Naive thymus-derived CD8-positive, alpha-beta T cell (primary cell): ENCODE measurements at regions not wholly inside any gene's neighbourhood (a gene's known extent, or its start where the extent isn't known, plus 50 kb on each side); places are given as distances from the start of the nearest gene placed in this dataset.
"Not testable (repeated sequence)": the region's sequence is repeated elsewhere in the genome, so short reads cannot be mapped to it uniquely, and the experiment has no call there.

Experiments used
- ATAC-seq, 2 donors: fragments of 150-1000 bp; cut with Tn5 transposase in 1 of 2; sonication (Bioruptor Pico), chemical (Tn5 transposase) in 1 of 2; 1 replicate in 1 of 2; 2 replicates in 1 of 2; pipeline ENCODE4 v1.10.0; 2021; ENCODE audit warnings: mild to moderate bottlenecking in 2 of 2, moderate library complexity in 2 of 2
- POLR2A ChIA-PET: fragments of 350-600 bp; sonication (Branson Sonifier 250); formaldehyde crosslinking; loops from one replicate; lab custom pipeline; 2021; ENCODE audit warnings: antibody characterized with exemption; lab: Charles Lee
- DNase-seq, 10 donors: peaks; one replicate each; pipeline versions ENCODE4 v3.0.0 to v3.0.0-alpha.2; 2020 to 2022
- H3K27ac Mint-ChIP-seq, 10 donors: one replicate each; pipeline ENCODE4 v1.8.0; 2020 to 2022; ENCODE audit warnings: mild to moderate bottlenecking in 10 of 10, mixed read lengths in 10 of 10, moderate library complexity in 4 of 10, inconsistent platforms in 1 of 10
- H3K27me3 Mint-ChIP-seq, 5 donors: one replicate each; pipeline ENCODE4 v1.8.0; 2021 to 2022; ENCODE audit warnings: mixed read lengths in 5 of 5
- H3K36me3 Mint-ChIP-seq, 3 donors: one replicate each; pipeline ENCODE4 v1.8.0; 2020 to 2022; ENCODE audit warnings: mixed read lengths in 3 of 3, mild to moderate bottlenecking in 2 of 3, inconsistent platforms in 1 of 3
- H3K4me1 Mint-ChIP-seq, 4 donors: one replicate each; pipeline ENCODE4 v1.8.0; 2021 to 2022; ENCODE audit warnings: mixed read lengths in 4 of 4
- H3K4me3 Mint-ChIP-seq, 10 donors: one replicate each; pipeline ENCODE4 v1.8.0; 2020 to 2022; ENCODE audit warnings: mild to moderate bottlenecking in 10 of 10, mixed read lengths in 10 of 10, moderate library complexity in 6 of 10, inconsistent platforms in 1 of 10
- H3K9me3 Mint-ChIP-seq, 9 donors: one replicate each; pipeline ENCODE4 v1.8.0; 2020 to 2022; ENCODE audit warnings: mixed read lengths in 9 of 9, mild to moderate bottlenecking in 3 of 9, inconsistent platforms in 1 of 9, moderate library complexity in 1 of 9

- Mint-ChIP-seq H3K36me3 (peaks cover 0 to 4% (median 0%) of the 10 kb centered on the region in 3 donors), H3K4me1 (no peaks in the 10 kb centered on the region), H3K27ac (no peak overlapping the region), H3K9me3 (no peaks in the 10 kb centered on the region), H3K27me3 (peaks cover 0 to 9% (median 3%) of the 10 kb centered on the region in 5 donors), H3K4me3 (no peak overlapping the region)
- no peak for ATAC-seq
- no peak for DNase-seq
- POLR2A ChIA-PET = no interaction called here
Observed at GRCh38 chr3:71930056-71930991, 145.4 kb upstream of the PROK2 start.

DNA sequence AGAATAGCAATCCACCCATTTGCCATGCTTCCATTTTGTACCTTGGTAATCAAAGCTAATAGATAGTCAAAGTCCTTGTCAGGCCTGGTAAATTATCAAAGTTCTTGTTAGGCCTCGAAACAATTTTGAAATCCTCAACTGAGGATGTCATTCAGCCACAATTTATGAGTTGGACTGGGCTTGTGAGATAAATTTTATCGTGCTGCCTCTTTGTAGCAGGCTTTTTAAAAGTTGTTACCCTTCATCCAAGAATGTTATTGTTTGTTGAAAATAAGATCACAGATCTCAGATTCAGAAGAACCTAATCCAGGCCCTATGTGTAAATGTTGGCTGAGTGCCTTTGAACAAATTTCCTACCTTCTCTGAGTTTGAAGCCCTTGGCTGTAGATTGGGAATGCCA is 143.3 kb upstream of the PROK2 start:
- Mint-ChIP-seq H3K36me3 (no peaks in the 10 kb centered on the region), H3K27me3 (peaks cover 0 to 9% (median 3%) of the 10 kb centered on the region in 5 donors), H3K4me1 (no peaks in the 10 kb centered on the region), H3K27ac (no peak overlapping the region), H3K4me3 (no peak overlapping the region), H3K9me3 (no peaks in the 10 kb centered on the region)
- no peak for ATAC-seq
- DNase-seq = no peak
- POLR2A ChIA-PET = interaction anchor here (0.6 kb wide), 1 partner anchor 10 kb away, joined by 3 read pairs; no protein-coding TSS in a partner anchor

- DNase-seq = no peak
- no peak for ATAC-seq
- H3K36me3 Mint-ChIP-seq = no peaks in the 10 kb centered on the region
- H3K27ac Mint-ChIP-seq = peak overlapping the region in 1 of 10 donors; percentile 21
- no peak overlapping the region for H3K4me3 Mint-ChIP-seq
- no peaks in the 10 kb centered on the region for H3K4me1 Mint-ChIP-seq
- H3K27me3 Mint-ChIP-seq = peaks cover 0 to 6% (median 3%) of the 10 kb centered on the region in 5 donors
- POLR2A ChIA-PET = interaction anchor here (0.6 kb wide), 2 partner anchors 10 to 566 kb away, joined by 3 to 4 read pairs; no protein-coding TSS in a partner anchor
- no peaks in the 10 kb centered on the region for H3K9me3 Mint-ChIP-seq
Observed at GRCh38 chr3:71927505-71928066, 142.6 kb upstream of the PROK2 start.

GRCh38 chr3:71926616-71927015 is 141.7 kb upstream of the PROK2 start:
- Mint-ChIP-seq H3K9me3 (no peaks in the 10 kb centered on the region), H3K4me3 (no peak overlapping the region), H3K27me3 (peaks cover 0 to 10% (median 4%) of the 10 kb centered on the region in 5 donors), H3K4me1 (no peaks in the 10 kb centered on the region), H3K36me3 (no peaks in the 10 kb centered on the region), H3K27ac (peak overlapping the region in 1 of 10 donors; percentile 52)
- ATAC-seq (no peak), DNase-seq (no peak)
- POLR2A ChIA-PET = no interaction called here

DNA sequence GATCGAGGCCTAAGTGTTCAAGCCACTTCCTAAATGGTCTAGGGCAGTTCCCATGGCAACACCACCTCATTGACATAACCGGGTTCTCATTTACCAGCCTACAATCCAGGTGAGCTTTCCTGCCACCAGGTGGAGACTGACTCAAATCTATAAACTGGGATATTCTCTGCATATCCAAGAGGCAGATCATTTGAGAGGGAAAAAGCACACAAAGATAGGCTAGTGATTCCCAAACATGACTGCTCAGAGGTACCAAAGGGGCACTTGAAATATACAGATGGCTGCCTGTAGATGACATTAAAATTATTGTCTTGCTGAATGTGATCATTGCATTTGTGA is 141.3 kb upstream of the PROK2 start:
- POLR2A ChIA-PET = no interaction called here
- Mint-ChIP-seq H3K27ac (peak overlapping the region in 1 of 10 donors; percentile 52), H3K4me3 (no peak overlapping the region), H3K4me1 (no peaks in the 10 kb centered on the region), H3K9me3 (no peaks in the 10 kb centered on the region), H3K36me3 (no peaks in the 10 kb centered on the region), H3K27me3 (peaks cover 0 to 10% (median 6%) of the 10 kb centered on the region in 5 donors)
- DNase-seq = peak in 4 of 10 donors; percentile 1 to 25 (median 8)
- ATAC-seq = no peak

DNA sequence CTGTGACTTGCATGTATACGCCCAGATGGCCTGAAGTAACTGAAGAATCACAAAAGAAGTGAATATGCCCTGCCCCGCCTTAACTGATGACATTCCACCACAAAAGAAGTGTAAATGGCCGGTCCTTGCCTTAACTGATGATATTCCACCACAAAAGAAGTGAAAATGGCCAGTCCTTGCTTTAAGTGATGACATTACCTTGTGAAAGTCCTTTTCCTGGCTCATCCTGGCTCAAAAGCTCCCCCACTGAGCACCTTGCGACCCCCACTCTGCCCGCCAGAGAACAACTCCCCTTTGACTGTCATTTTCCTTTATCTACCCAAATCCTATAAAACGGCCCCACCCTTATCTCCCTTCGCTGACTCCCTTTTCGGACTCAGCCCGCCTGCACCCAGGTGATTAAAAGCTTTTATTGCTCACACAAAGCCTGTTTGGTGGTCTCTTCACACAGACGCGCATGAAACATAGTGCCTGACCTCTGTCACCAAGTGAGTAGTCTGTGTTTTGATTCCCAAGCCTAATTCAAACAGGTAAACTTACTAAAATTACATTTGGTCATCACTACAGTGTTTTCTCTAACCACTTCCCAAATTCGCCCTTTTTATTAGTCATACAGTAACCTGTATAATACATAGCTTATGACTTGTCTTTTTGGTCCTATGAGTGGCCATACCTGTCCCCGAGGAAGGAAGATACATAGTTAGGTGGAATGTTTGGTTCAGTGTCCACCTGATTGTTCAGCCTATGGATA is 140.7 kb upstream of the PROK2 start:
- DNase-seq, H3K4me1 Mint-ChIP-seq, ATAC-seq, POLR2A ChIA-PET, H3K36me3 Mint-ChIP-seq, H3K27ac Mint-ChIP-seq, H3K27me3 Mint-ChIP-seq, H3K9me3 Mint-ChIP-seq, H3K4me3 Mint-ChIP-seq: not testable (repeated sequence)

GRCh38 chr3:71924721-71925120 is 139.8 kb upstream of the PROK2 start:
- H3K4me3 Mint-ChIP-seq = no peak overlapping the region
- H3K9me3 Mint-ChIP-seq = no peaks in the 10 kb centered on the region
- H3K4me1 Mint-ChIP-seq = no peaks in the 10 kb centered on the region
- peaks cover 0 to 11% (median 6%) of the 10 kb centered on the region in 5 donors for H3K27me3 Mint-ChIP-seq
- ATAC-seq (no peak), DNase-seq (no peak)
- no peak overlapping the region for H3K27ac Mint-ChIP-seq
- H3K36me3 Mint-ChIP-seq = no peaks in the 10 kb centered on the region
- POLR2A ChIA-PET = no interaction called here

GRCh38 chr3:71921036-71921435 is 136.1 kb upstream of the PROK2 start:
- DNase-seq (no peak), ATAC-seq (no peak)
- Mint-ChIP-seq H3K36me3 (no peaks in the 10 kb centered on the region), H3K27me3 (peaks cover 0 to 17% (median 6%) of the 10 kb centered on the region in 5 donors), H3K27ac (no peak overlapping the region), H3K9me3 (peaks cover 0 to 2% (median 0%) of the 10 kb centered on the region in 9 donors), H3K4me1 (no peaks in the 10 kb centered on the region), H3K4me3 (no peak overlapping the region)
- POLR2A ChIA-PET = no interaction called here

- H3K27ac Mint-ChIP-seq = no peak overlapping the region
- no peaks in the 10 kb centered on the region for H3K36me3 Mint-ChIP-seq
- no peaks in the 10 kb centered on the region for H3K4me1 Mint-ChIP-seq
- DNase-seq = no peak
- H3K4me3 Mint-ChIP-seq = no peak overlapping the region
- peaks cover 0 to 13% (median 6%) of the 10 kb centered on the region in 5 donors for H3K27me3 Mint-ChIP-seq
- POLR2A ChIA-PET = no interaction called here
- ATAC-seq = no peak
- H3K9me3 Mint-ChIP-seq = peaks cover 0 to 2% (median 0%) of the 10 kb centered on the region in 9 donors
Observed at GRCh38 chr3:71919572-71919971, 134.6 kb upstream of the PROK2 start.

DNA sequence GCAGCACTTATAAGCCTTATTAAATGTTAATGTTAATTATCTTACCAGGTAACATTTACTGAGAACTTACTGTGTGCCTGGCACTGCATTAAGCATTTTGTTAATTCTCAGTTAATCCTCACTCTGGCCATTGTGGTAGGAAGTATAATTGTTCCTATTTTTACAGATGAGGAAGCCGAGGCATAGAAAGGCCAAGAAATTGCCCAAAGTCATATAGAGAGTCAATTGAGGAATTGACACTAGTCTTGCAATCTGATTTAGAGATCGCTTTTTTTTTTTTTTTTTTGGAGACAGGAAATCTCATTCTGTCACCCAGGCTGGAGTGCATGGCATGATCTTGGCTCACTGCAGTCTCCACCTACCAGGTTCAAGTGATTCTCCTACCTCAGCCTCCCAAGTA is 132.6 kb upstream of the PROK2 start:
- H3K36me3 Mint-ChIP-seq = no peaks in the 10 kb centered on the region
- H3K27me3 Mint-ChIP-seq = peaks cover 0 to 15% (median 6%) of the 10 kb centered on the region in 5 donors
- no peaks in the 10 kb centered on the region for H3K4me1 Mint-ChIP-seq
- ATAC-seq (no peak), DNase-seq (no peak)
- POLR2A ChIA-PET = interaction anchor here (0.7 kb wide), 1 partner anchor 10 kb away, joined by 3 read pairs; no protein-coding TSS in a partner anchor
- H3K27ac Mint-ChIP-seq = no peak overlapping the region
- peaks cover 0 to 2% (median 0%) of the 10 kb centered on the region in 9 donors for H3K9me3 Mint-ChIP-seq
- H3K4me3 Mint-ChIP-seq = no peak overlapping the region

GRCh38 chr3:71916747-71917369 is 131.9 kb upstream of the PROK2 start:
- peaks cover 0 to 2% (median 0%) of the 10 kb centered on the region in 9 donors for H3K9me3 Mint-ChIP-seq
- ATAC-seq (no peak), DNase-seq (no peak)
- H3K4me3 Mint-ChIP-seq = no peak overlapping the region
- H3K27ac Mint-ChIP-seq = no peak overlapping the region
- POLR2A ChIA-PET = no interaction called here
- no peaks in the 10 kb centered on the region for H3K4me1 Mint-ChIP-seq
- no peaks in the 10 kb centered on the region for H3K36me3 Mint-ChIP-seq
- H3K27me3 Mint-ChIP-seq = peaks cover 0 to 13% (median 4%) of the 10 kb centered on the region in 5 donors

DNA sequence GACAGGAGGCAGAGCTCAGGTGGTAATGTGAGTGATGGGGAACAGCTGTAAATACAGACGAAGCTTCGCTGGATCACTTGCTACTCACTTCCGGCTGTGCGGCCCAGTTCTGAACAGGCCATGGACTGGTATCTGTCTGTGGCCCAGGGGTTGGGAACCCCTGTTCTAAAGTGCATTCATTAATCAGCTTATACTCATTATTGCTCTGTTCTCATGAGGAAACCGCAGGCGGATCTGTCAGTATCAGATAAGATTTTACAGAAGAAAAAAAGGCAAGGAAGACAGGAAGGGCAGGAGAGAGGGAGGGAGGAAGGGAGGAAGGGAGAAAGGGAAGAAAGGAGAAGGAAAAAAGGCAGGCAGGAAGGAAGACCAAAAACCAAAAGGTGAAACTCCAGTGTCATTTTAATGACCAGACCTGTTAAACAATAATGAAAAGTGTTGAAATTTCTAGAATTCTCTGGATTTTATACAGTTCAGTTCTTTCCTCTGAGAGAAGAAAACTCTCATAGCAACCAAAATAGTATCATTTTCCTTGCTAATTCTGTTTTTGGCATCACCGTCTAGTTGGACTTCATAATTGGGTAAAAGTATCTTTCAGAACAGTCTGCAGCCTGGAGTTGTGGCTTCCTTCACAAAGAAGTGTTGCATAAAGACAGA is 128.0 kb upstream of the PROK2 start:
- Mint-ChIP-seq H3K27ac (no peak overlapping the region), H3K9me3 (no peaks in the 10 kb centered on the region), H3K36me3 (no peaks in the 10 kb centered on the region), H3K4me1 (peaks cover 0 to 1% (median 0%) of the 10 kb centered on the region in 4 donors), H3K4me3 (no peak overlapping the region), H3K27me3 (peaks cover 0 to 28% (median 5%) of the 10 kb centered on the region in 5 donors)
- POLR2A ChIA-PET = no interaction called here
- ATAC-seq = no peak
- no peak for DNase-seq
